Ectodermal cell (in vitro differentiated cells): ENCODE measurements at regions not wholly inside any gene's neighbourhood (a gene's known extent, or its start where the extent isn't known, plus 50 kb on each side); places are given as distances from the start of the nearest gene placed in this dataset.

Experiments used
- H3K27ac ChIP-seq: 2 replicates; pipeline ENCODE4 v1.7.0; 2013; ENCODE audit warnings: mild to moderate bottlenecking, low read depth, low read length; ENCODE audit not compliant: insufficient read depth, poor library complexity, severe bottlenecking
- H3K27me3 ChIP-seq: 2 replicates; pipeline ENCODE4 v1.7.0; 2013; ENCODE audit warnings: mild to moderate bottlenecking, low read length; ENCODE audit not compliant: insufficient read depth, control insufficient read depth, poor library complexity, severe bottlenecking
- H3K36me3 ChIP-seq: one replicate; pipeline ENCODE4 v1.7.0; 2013; ENCODE audit warnings: low read length; ENCODE audit not compliant: control insufficient read depth, insufficient read depth
- H3K4me1 ChIP-seq: one replicate; pipeline ENCODE4 v1.7.0; 2013; ENCODE audit warnings: low read length; ENCODE audit not compliant: control insufficient read depth, insufficient read depth
- H3K4me3 ChIP-seq: 2 replicates; pipeline ENCODE4 v1.7.0; 2013; ENCODE audit warnings: low read depth, low read length, control low read depth; ENCODE audit not compliant: insufficient read depth
- H3K9me3 ChIP-seq: 2 replicates; pipeline ENCODE4 v1.7.0; 2013; ENCODE audit warnings: mild to moderate bottlenecking, low read length, moderate library complexity; ENCODE audit not compliant: control insufficient read depth
- WGBS, 2 experiments: methylation state at CpG; one replicate each; pipeline ENCODE4 v1.1.7; 2013; ENCODE audit warnings: missing lambda C conversion rate in 2 of 2; 5-methylcytosine and 5-hydroxymethylcytosine counted together

- H3K27ac ChIP-seq: no peak overlapping the region
- H3K4me3 ChIP-seq: no peak overlapping the region
- no peaks in the 10 kb centered on the region for H3K9me3 ChIP-seq
- WGBS, 2 experiments: 89 to 96% methylated on average over 3 of the region's 3 CpGs
- H3K27me3 ChIP-seq: no peaks in the 10 kb centered on the region
- H3K36me3 ChIP-seq: no peaks in the 10 kb centered on the region
- H3K4me1 ChIP-seq: no peaks in the 10 kb centered on the region
Observed at GRCh38 chr20:43320536-43320935, 130.8 kb upstream of the PTPRT start.

- no peaks in the 10 kb centered on the region for H3K36me3 ChIP-seq
- no peaks in the 10 kb centered on the region for H3K27me3 ChIP-seq
- no peaks in the 10 kb centered on the region for H3K4me1 ChIP-seq
- no peak overlapping the region for H3K4me3 ChIP-seq
- WGBS, 2 experiments: 70 to 74% methylated on average over 5 of the region's 5 CpGs
- H3K27ac ChIP-seq: no peak overlapping the region
- H3K9me3 ChIP-seq: no peaks in the 10 kb centered on the region
Observed at GRCh38 chr20:43318755-43319297, 129.1 kb upstream of the PTPRT start.

GRCh38 chr20:43316271-43316670 lies 126.6 kb upstream of the PTPRT start:
- Histone ChIP-seq H3K36me3 (no peaks in the 10 kb centered on the region), H3K27ac (no peak overlapping the region), H3K27me3 (no peaks in the 10 kb centered on the region), H3K4me3 (no peak overlapping the region), H3K9me3 (no peaks in the 10 kb centered on the region), H3K4me1 (no peaks in the 10 kb centered on the region)
- WGBS, 2 experiments: 93 to 95% methylated on average over 3 of the region's 3 CpGs

GRCh38 chr20:43309266-43309665 lies 119.6 kb upstream of the PTPRT start:
- H3K4me3 ChIP-seq: no peak overlapping the region
- H3K27ac ChIP-seq: no peak overlapping the region
- no peaks in the 10 kb centered on the region for H3K36me3 ChIP-seq
- no peaks in the 10 kb centered on the region for H3K9me3 ChIP-seq
- H3K4me1 ChIP-seq: no peaks in the 10 kb centered on the region
- H3K27me3 ChIP-seq: no peaks in the 10 kb centered on the region

DNA sequence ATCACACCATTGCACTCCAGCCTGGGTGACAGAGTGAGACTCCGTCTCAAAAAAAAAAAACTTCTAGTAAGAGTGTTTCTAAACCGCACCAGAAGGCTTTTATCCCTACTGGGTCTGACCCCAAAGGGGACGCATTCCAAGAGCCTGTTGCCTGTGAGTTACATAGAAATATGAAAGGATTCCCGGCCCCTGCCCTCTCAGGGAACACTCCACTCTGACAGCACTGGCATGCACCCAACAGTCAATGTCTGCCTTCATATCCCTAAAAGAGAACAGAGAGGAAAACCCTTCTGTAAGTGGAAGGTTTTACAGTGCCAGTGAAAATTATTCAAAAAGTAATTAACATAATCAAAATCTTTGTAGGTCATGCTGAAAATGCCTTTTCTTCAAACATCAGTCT lies 117.1 kb upstream of the PTPRT start:
- WGBS, 2 experiments: 90 to 94% methylated on average over 4 of the region's 4 CpGs
- no peaks in the 10 kb centered on the region for H3K27me3 ChIP-seq
- H3K36me3 ChIP-seq: no peaks in the 10 kb centered on the region
- H3K27ac ChIP-seq: no peak overlapping the region
- no peak overlapping the region for H3K4me3 ChIP-seq
- H3K4me1 ChIP-seq: no peaks in the 10 kb centered on the region
- no peaks in the 10 kb centered on the region for H3K9me3 ChIP-seq

DNA sequence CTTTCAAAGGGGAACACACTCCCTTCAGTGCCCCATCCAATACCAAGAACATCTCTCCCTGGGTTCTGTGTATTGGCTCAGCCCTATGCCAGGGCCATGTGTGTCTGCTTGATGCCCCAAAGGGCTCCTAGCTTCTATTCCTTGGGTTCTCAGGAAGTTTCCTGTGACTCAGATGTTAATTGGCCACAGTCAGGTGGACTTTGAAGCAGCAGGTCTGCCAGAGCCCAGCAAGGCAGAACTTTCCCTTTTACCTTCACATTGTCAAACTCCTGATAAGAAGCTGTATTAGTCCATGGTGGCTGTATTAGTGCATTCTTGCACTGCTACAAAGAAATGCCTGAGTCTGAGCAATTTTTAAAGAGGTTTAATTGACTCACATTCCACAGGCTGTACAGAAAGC lies 116.0 kb upstream of the PTPRT start:
- Histone ChIP-seq H3K27me3 (no peaks in the 10 kb centered on the region), H3K4me1 (no peaks in the 10 kb centered on the region), H3K27ac (no peak overlapping the region), H3K36me3 (no peaks in the 10 kb centered on the region), H3K9me3 (no peaks in the 10 kb centered on the region), H3K4me3 (no peak overlapping the region)

GRCh38 chr20:43304598-43304997 lies 114.9 kb upstream of the PTPRT start:
- H3K27ac ChIP-seq: no peak overlapping the region
- H3K4me1 ChIP-seq: no peaks in the 10 kb centered on the region
- no peak overlapping the region for H3K4me3 ChIP-seq
- no peaks in the 10 kb centered on the region for H3K36me3 ChIP-seq
- no peaks in the 10 kb centered on the region for H3K9me3 ChIP-seq
- no CpG with 5 or more reads among the region's 1 CpG for WGBS, 2 experiments
- H3K27me3 ChIP-seq: no peaks in the 10 kb centered on the region

DNA sequence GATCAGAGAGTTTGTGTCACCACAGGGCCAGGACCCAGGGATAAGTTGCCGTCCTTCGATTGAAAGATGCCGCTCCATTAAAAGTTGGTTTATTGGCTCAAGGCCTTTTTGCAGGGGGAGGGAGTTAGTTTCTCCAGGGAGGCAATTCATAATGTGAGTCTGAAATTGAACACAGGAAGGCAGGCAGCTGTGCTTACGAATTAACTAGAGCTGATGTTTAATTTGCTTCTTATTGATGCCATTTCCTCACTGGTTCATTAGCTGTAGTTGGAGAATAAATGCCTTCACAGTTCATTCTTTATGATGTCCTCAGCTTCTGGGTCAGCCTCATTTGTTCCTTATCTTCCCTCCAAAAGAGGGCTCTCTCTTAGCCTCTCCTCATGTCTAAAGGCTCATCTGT lies 113.2 kb upstream of the PTPRT start:
- H3K9me3 ChIP-seq: no peaks in the 10 kb centered on the region

GRCh38 chr20:43300901-43301300 lies 111.2 kb upstream of the PTPRT start:
- H3K27me3 ChIP-seq: no peaks in the 10 kb centered on the region
- no peak overlapping the region for H3K4me3 ChIP-seq
- no peaks in the 10 kb centered on the region for H3K36me3 ChIP-seq
- peaks cover 9% of the 10 kb centered on the region for H3K9me3 ChIP-seq
- 81 to 91% methylated on average over 2 of the region's 2 CpGs for WGBS, 2 experiments
- H3K4me1 ChIP-seq: no peaks in the 10 kb centered on the region
- H3K27ac ChIP-seq: no peak overlapping the region

More for the DNA sequence above, 113.2 kb upstream of the PTPRT start:
- no peaks in the 10 kb centered on the region for H3K36me3 ChIP-seq
- H3K27me3 ChIP-seq: no peaks in the 10 kb centered on the region
- no peak overlapping the region for H3K27ac ChIP-seq
- 94 to 96% methylated on average over 4 of the region's 4 CpGs for WGBS, 2 experiments
- H3K4me3 ChIP-seq: no peak overlapping the region
- no peaks in the 10 kb centered on the region for H3K4me1 ChIP-seq

GRCh38 chr20:43295781-43296180 lies 106.1 kb upstream of the PTPRT start:
- Histone ChIP-seq H3K4me3 (no peak overlapping the region), H3K27me3 (no peaks in the 10 kb centered on the region), H3K36me3 (no peaks in the 10 kb centered on the region), H3K27ac (no peak overlapping the region), H3K9me3 (peaks cover 9% of the 10 kb centered on the region), H3K4me1 (peaks cover 20% of the 10 kb centered on the region)
- WGBS, 2 experiments: 88 to 91% methylated on average over 8 of the region's 8 CpGs

- Histone ChIP-seq H3K4me1 (peaks cover 20% of the 10 kb centered on the region), H3K9me3 (peaks cover 9% of the 10 kb centered on the region), H3K36me3 (no peaks in the 10 kb centered on the region), H3K4me3 (no peak overlapping the region), H3K27me3 (no peaks in the 10 kb centered on the region), H3K27ac (no peak overlapping the region)
- 94% methylated on average over 9 of the region's 9 CpGs for WGBS, 2 experiments
Observed at GRCh38 chr20:43295263-43295662, 105.6 kb upstream of the PTPRT start.
